MCF 10A (cell line): ENCODE measurements at regions not wholly inside any gene's neighbourhood (a gene's known extent, or its start where the extent isn't known, plus 50 kb on each side); places are given as distances from the start of the nearest gene placed in this dataset.

ENCODE experiments used
- BruUV-seq: library from RNA; stranded (reverse); fragments of 400-500 nt; replicated peaks from 2 replicates; lab custom pipeline; 2021; lab: Mats Ljungman, UMichigan
- CTCF ChIA-PET: fragments of 300-600 bp; sonication (Branson Sonifier 250); formaldehyde crosslinking; extraction: SDS; loops from one replicate; lab custom pipeline; 2021; ENCODE audit warnings: antibody characterized with exemption, inconsistent platforms; lab: Yijun Ruan, JAX
- POLR2A ChIA-PET: fragments of 300-600, 350-650 bp; sonication (Branson Sonifier 250); formaldehyde crosslinking; extraction: SDS; loops from one replicate; lab custom pipeline; 2020; ENCODE audit warnings: antibody characterized with exemption, inconsistent platforms; lab: Yijun Ruan, JAX
- DNase-seq: peaks from one replicate; pipeline ENCODE4 v3.0.0-alpha.2; 2018; ENCODE audit not compliant: unreplicated experiment
- H3K27ac Mint-ChIP-seq: one replicate; pipeline ENCODE4 v1.8.0; 2022; ENCODE audit warnings: mild to moderate bottlenecking, low read depth, mixed read lengths; ENCODE audit not compliant: unreplicated experiment
- H3K27me3 Mint-ChIP-seq: one replicate; pipeline ENCODE4 v1.8.0; 2022; ENCODE audit warnings: mixed read lengths; ENCODE audit not compliant: insufficient read depth, unreplicated experiment
- H3K36me3 Mint-ChIP-seq: one replicate; pipeline ENCODE4 v1.8.0; 2022; ENCODE audit warnings: mild to moderate bottlenecking, moderate library complexity, mixed read lengths; ENCODE audit not compliant: insufficient read depth, unreplicated experiment
- H3K4me1 Mint-ChIP-seq: one replicate; pipeline ENCODE4 v1.8.0; 2022; ENCODE audit warnings: mixed read lengths; ENCODE audit not compliant: insufficient read depth, unreplicated experiment
- H3K4me3 Mint-ChIP-seq: one replicate; pipeline ENCODE4 v1.8.0; 2022; ENCODE audit warnings: mild to moderate bottlenecking, moderate library complexity, mixed read lengths; ENCODE audit not compliant: unreplicated experiment
- H3K9me3 Mint-ChIP-seq: one replicate; pipeline ENCODE4 v1.8.0; 2022; ENCODE audit warnings: mixed read lengths; ENCODE audit not compliant: unreplicated experiment
- CTCF ChIP-seq: fragments of 200-600 bp; IDR thresholded peaks from one replicate; pipeline ENCODE4 v1.8.0; 2022; ENCODE audit warnings: antibody characterized with exemption, mild to moderate bottlenecking; ENCODE audit not compliant: unreplicated experiment
- intact Hi-C: fragments of 100-400 bp; cut with micrococcal nuclease; formaldehyde crosslinking; loops from 2 replicates; pipeline ENCODE4 v1.14.1; 2022

- CTCF ChIA-PET = no interaction called here
- POLR2A ChIA-PET = no interaction called here
- no TSS peak for BruUV-seq
- Mint-ChIP-seq H3K4me1 (no peaks in the 10 kb centered on the region), H3K9me3 (no peaks in the 10 kb centered on the region), H3K27ac (no peak overlapping the region), H3K27me3 (no peaks in the 10 kb centered on the region), H3K4me3 (no peak overlapping the region), H3K36me3 (no peaks in the 10 kb centered on the region)
- DNase-seq = no peak
- intact Hi-C loops = no loop called here
- no peak for TF ChIP-seq CTCF
These were observed 208.1 kb downstream of the ASB1 start for GRCh38 chr2:238634701-238635357.

GRCh38 chr2:238635647-238636051 is 208.9 kb downstream of the ASB1 start:
- no TSS peak for BruUV-seq
- CTCF ChIA-PET = no interaction called here
- no peak overlapping the region for H3K4me3 Mint-ChIP-seq

GRCh38 chr2:238636269-238637073 is 209.7 kb downstream of the ASB1 start:
- POLR2A ChIA-PET = interaction anchor here (1.4 kb wide), 1 partner anchor 35 kb away, joined by 4 read pairs; no protein-coding TSS in a partner anchor
- no peak for TF ChIP-seq CTCF
- BruUV-seq = no TSS peak
- no peaks in the 10 kb centered on the region for H3K9me3 Mint-ChIP-seq
- no peaks in the 10 kb centered on the region for H3K4me1 Mint-ChIP-seq
- intact Hi-C loops = no loop called here
- H3K27ac Mint-ChIP-seq = no peak overlapping the region
- CTCF ChIA-PET = no interaction called here
- DNase-seq = peak; percentile 6
- no peak overlapping the region for H3K4me3 Mint-ChIP-seq
- H3K36me3 Mint-ChIP-seq = no peaks in the 10 kb centered on the region
- H3K27me3 Mint-ChIP-seq = no peaks in the 10 kb centered on the region

More at GRCh38 chr2:238635647-238636051, 208.9 kb downstream of the ASB1 start:
- Mint-ChIP-seq H3K4me1 (no peaks in the 10 kb centered on the region), H3K27ac (no peak overlapping the region), H3K36me3 (no peaks in the 10 kb centered on the region), H3K27me3 (no peaks in the 10 kb centered on the region), H3K9me3 (no peaks in the 10 kb centered on the region)
- DNase-seq = no peak
- POLR2A ChIA-PET = no interaction called here
- no peak for TF ChIP-seq CTCF
- intact Hi-C loops = no loop called here
